Caco-2 (cell line): ENCODE measurements at regions not wholly inside any gene's neighbourhood (a gene's known extent, or its start where the extent isn't known, plus 50 kb on each side); places are given as distances from the start of the nearest gene placed in this dataset.

Experiments
- BruUV-seq: library from RNA; stranded (reverse); fragments of 400-500 nt; replicated peaks from 2 replicates; lab custom pipeline; 2021; lab: Mats Ljungman, UMichigan
- CTCF ChIA-PET: fragments of 300-600 bp; sonication (Branson Sonifier 250); formaldehyde crosslinking; loops from one replicate; lab custom pipeline; 2022; ENCODE audit warnings: antibody characterized with exemption; lab: Charles Lee
- POLR2A ChIA-PET: fragments of 300-600 bp; sonication (Branson Sonifier 250); formaldehyde crosslinking; loops from one replicate; lab custom pipeline; 2022; ENCODE audit warnings: antibody characterized with exemption; lab: Charles Lee
- DNase-seq, 2 experiments: peaks; one replicate each; pipeline versions ENCODE4 v3.0.0 to v3.0.0-alpha.2; 2020 to 2022
- H3K27me3 ChIP-seq: replicated peaks from 2 replicates; pipeline ENCODE4 v1.6.0; 2011; ENCODE audit warnings: low read length; ENCODE audit not compliant: control insufficient read depth, insufficient read depth
- H3K36me3 ChIP-seq: 2 replicates; pipeline ENCODE4 v1.5.1; 2011; ENCODE audit warnings: low read length; ENCODE audit not compliant: control insufficient read depth, insufficient read depth
- H3K4me1 ChIP-seq: fragments of 250-450 bp; sonication (Bioruptor Pico); 2 replicates; pipeline ENCODE4 v1.5.1; 2020; ENCODE audit warnings: mild to moderate bottlenecking
- H3K4me3 ChIP-seq: 2 replicates; pipeline ENCODE4 v1.5.1; 2011; ENCODE audit warnings: low read depth, mild to moderate bottlenecking, control low read depth, low read length
- H3K9me3 ChIP-seq: fragments of 250-450 bp; sonication (Bioruptor Pico); 2 replicates; pipeline ENCODE4 v1.5.1; 2020; ENCODE audit warnings: mild to moderate bottlenecking, moderate library complexity
- H3K27ac Mint-ChIP-seq: one replicate; pipeline ENCODE4 v1.8.0; 2022; ENCODE audit warnings: mixed read lengths; ENCODE audit not compliant: unreplicated experiment
- H3K27me3 Mint-ChIP-seq: one replicate; pipeline ENCODE4 v1.8.0; 2022; ENCODE audit warnings: mixed read lengths; ENCODE audit not compliant: insufficient read depth, unreplicated experiment
- H3K36me3 Mint-ChIP-seq: one replicate; pipeline ENCODE4 v1.8.0; 2022; ENCODE audit warnings: mild to moderate bottlenecking, mixed read lengths; ENCODE audit not compliant: insufficient read depth, unreplicated experiment
- H3K4me1 Mint-ChIP-seq: one replicate; pipeline ENCODE4 v1.8.0; 2022; ENCODE audit warnings: low read depth, mixed read lengths; ENCODE audit not compliant: unreplicated experiment
- H3K4me3 Mint-ChIP-seq: one replicate; pipeline ENCODE4 v1.8.0; 2022; ENCODE audit warnings: mild to moderate bottlenecking, moderate library complexity, mixed read lengths; ENCODE audit not compliant: unreplicated experiment
- H3K9me3 Mint-ChIP-seq: one replicate; pipeline ENCODE4 v1.8.0; 2022; ENCODE audit warnings: mixed read lengths; ENCODE audit not compliant: unreplicated experiment
- intact Hi-C: fragments of 100-400 bp; cut with micrococcal nuclease; formaldehyde crosslinking; loops from one replicate; pipeline ENCODE4 v1.10.0; 2022; ENCODE audit not compliant: unreplicated experiment
- TF ChIP-seq, protein P1 (sequence below), 2 experiments: fragments of 200-600 bp in 1 of 2; IDR thresholded peaks; 1 replicate in 1 of 2; 2 replicates in 1 of 2; pipeline versions ENCODE4 v1.5.1 to v1.8.0; 2011 to 2022; ENCODE audit warnings: antibody characterized with exemption in 1 of 2, control low read depth in 1 of 2, inconsistent platforms in 1 of 2, low read depth in 1 of 2, low read length in 1 of 2, mild to moderate bottlenecking in 1 of 2, moderate library complexity in 1 of 2; ENCODE audit not compliant: insufficient read depth in 1 of 2, severe bottlenecking in 1 of 2, unreplicated experiment in 1 of 2

- ChIA-PET POLR2A (no interaction called here), CTCF (no interaction called here)
- no peak overlapping the region for H3K4me3 ChIP-seq
- no peaks in the 10 kb centered on the region for H3K4me1 ChIP-seq
- Mint-ChIP-seq H3K4me1 (no peaks in the 10 kb centered on the region), H3K4me3 (no peak overlapping the region), H3K36me3 (no peaks in the 10 kb centered on the region), H3K27ac (no peak overlapping the region), H3K27me3 (no peaks in the 10 kb centered on the region), H3K9me3 (peaks cover 27% of the 10 kb centered on the region)
- intact Hi-C loops, result no loop called here
- H3K36me3 ChIP-seq, result no peaks in the 10 kb centered on the region
- TF ChIP-seq, protein P1, sequence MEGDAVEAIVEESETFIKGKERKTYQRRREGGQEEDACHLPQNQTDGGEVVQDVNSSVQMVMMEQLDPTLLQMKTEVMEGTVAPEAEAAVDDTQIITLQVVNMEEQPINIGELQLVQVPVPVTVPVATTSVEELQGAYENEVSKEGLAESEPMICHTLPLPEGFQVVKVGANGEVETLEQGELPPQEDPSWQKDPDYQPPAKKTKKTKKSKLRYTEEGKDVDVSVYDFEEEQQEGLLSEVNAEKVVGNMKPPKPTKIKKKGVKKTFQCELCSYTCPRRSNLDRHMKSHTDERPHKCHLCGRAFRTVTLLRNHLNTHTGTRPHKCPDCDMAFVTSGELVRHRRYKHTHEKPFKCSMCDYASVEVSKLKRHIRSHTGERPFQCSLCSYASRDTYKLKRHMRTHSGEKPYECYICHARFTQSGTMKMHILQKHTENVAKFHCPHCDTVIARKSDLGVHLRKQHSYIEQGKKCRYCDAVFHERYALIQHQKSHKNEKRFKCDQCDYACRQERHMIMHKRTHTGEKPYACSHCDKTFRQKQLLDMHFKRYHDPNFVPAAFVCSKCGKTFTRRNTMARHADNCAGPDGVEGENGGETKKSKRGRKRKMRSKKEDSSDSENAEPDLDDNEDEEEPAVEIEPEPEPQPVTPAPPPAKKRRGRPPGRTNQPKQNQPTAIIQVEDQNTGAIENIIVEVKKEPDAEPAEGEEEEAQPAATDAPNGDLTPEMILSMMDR (IDR thresholded peaks at IDR 0.05; ENCODE audit: insufficient read depth in 1 of 2, low read depth in 1 of 2, low read length in 1 of 2, severe bottlenecking in 1 of 2, unreplicated experiment in 1 of 2), result no peak
- no peaks in the 10 kb centered on the region for H3K27me3 ChIP-seq
- DNase-seq, result no peak
- no TSS peak for BruUV-seq
- peaks cover 5% of the 10 kb centered on the region; the same call in 1 of the 2 replicates for H3K9me3 ChIP-seq
Observed at GRCh38 chr5:86735370-86735769, 117.6 kb downstream of the COX7C start.

DNA sequence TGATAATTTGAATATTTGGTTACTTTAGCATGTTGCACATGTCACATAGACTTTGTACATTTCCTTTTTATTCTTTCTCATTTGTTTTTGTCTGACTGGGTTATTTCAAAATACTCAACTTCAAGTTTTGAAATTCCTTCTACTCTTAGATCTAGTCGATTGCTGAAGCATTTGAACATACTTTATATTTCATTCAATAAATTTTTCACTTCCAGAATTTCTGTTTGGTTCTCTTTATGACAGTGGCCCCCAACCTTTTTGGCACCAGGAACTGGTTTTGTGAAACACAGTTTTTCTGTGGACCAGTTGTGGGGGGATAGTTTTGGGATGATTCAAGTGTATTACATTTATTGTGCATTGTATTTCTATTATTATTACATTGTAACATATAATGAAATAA, 119.8 kb downstream of the COX7C start:
- no peaks in the 10 kb centered on the region for H3K4me1 Mint-ChIP-seq
- TF ChIP-seq, protein P1 (IDR thresholded peaks at IDR 0.05; ENCODE audit: insufficient read depth in 1 of 2, low read depth in 1 of 2, low read length in 1 of 2, severe bottlenecking in 1 of 2, unreplicated experiment in 1 of 2), result no peak
- no peak overlapping the region for H3K4me3 Mint-ChIP-seq
- H3K4me1 ChIP-seq, result no peaks in the 10 kb centered on the region
- CTCF ChIA-PET, result no interaction called here
- no peaks in the 10 kb centered on the region for H3K27me3 Mint-ChIP-seq
- POLR2A ChIA-PET, result no interaction called here
- H3K36me3 Mint-ChIP-seq, result no peaks in the 10 kb centered on the region
- H3K9me3 ChIP-seq, result peaks cover 4% of the 10 kb centered on the region; the same call in 1 of the 2 replicates
- H3K4me3 ChIP-seq, result no peak overlapping the region
- BruUV-seq, result no TSS peak
- DNase-seq, result no peak
- intact Hi-C loops, result no loop called here
- H3K36me3 ChIP-seq, result no peaks in the 10 kb centered on the region
- H3K9me3 Mint-ChIP-seq, result peaks cover 27% of the 10 kb centered on the region
- no peak overlapping the region for H3K27ac Mint-ChIP-seq
- H3K27me3 ChIP-seq, result no peaks in the 10 kb centered on the region

DNA sequence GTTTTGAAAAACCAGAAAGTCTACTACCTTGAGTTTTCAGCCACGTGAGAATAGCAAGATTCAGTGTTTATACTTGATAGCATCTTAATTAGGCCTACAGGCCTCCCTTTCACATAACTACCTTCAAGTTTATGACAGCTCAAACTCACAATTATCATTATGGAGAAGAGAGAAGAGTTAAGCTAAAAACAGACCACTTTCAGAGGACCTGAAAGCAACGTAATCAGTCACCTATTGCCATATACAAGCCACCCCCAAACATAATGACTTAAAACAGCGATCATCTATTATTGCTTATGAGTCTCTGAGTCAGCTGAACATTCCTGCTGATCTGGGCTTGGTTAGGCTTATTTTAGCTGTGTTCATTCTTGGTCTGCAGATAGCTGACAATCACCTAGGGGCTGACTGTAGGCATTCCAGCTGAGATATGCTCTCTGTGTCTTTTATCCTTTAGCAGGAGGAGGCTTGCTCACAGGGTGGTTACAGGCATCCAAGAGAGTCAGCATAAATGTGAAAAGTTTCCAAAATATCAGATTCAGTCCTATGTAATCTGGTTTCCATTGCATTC, 130.9 kb downstream of the COX7C start:
- CTCF ChIA-PET, result no interaction called here
- H3K4me3 ChIP-seq, result no peak overlapping the region

More for the DNA sequence above, 130.9 kb downstream of the COX7C start:
- Mint-ChIP-seq H3K36me3 (no peaks in the 10 kb centered on the region), H3K4me3 (no peak overlapping the region), H3K27me3 (no peaks in the 10 kb centered on the region), H3K4me1 (no peaks in the 10 kb centered on the region), H3K9me3 (no peaks in the 10 kb centered on the region), H3K27ac (no peak overlapping the region)
- BruUV-seq, result no TSS peak
- intact Hi-C loops, result no loop called here
- Histone ChIP-seq H3K36me3 (no peaks in the 10 kb centered on the region), H3K9me3 (no peaks in the 10 kb centered on the region), H3K4me1 (no peaks in the 10 kb centered on the region), H3K27me3 (no peaks in the 10 kb centered on the region)
- POLR2A ChIA-PET, result no interaction called here
- TF ChIP-seq, protein P1 (IDR thresholded peaks at IDR 0.05; ENCODE audit: insufficient read depth in 1 of 2, low read depth in 1 of 2, low read length in 1 of 2, severe bottlenecking in 1 of 2, unreplicated experiment in 1 of 2), result no peak
- DNase-seq, result no peak
